ENCODE measurements at regions not wholly inside any gene's neighbourhood (a gene's known extent, or its start where the extent isn't known, plus 50 kb on each side); places are given as distances from the start of the nearest gene placed in this dataset.

DNA sequence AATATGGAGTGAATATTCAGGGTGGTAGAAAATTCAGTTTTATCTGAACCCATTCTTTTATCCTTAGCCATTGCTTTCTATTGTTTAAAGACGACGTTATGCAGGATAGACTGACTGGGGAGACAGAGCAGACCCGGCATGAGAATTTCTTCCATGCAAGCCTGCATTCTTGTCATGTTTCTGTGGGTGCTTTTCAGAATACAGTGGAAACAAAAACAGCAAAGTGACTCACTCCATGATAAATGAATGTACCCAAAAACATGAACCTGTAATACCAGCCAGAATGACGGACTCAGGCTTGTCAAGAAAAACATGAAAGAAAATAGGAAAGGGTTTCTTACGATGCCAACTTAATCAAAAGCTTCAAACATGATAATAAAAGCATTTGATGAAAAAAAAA lies 924.0 kb downstream of the EFNB2 start:
- Mint-ChIP-seq H3K27ac (0 out of 2 replicates have a peak overlapping the region, but pooled peaks have one; percentile 32), H3K4me3 (no peak overlapping the region), H3K4me1 (peaks cover 30% of the 10 kb centered on the region), H3K27me3 (ENCODE audit: insufficient read depth, low read depth, poor library complexity) (peaks cover 2% of the 10 kb centered on the region), H3K36me3 (ENCODE audit: low read depth) (no peaks in the 10 kb centered on the region), H3K9me3 (no peaks in the 10 kb centered on the region)
- H4K20me1 ChIP-seq (replicated peaks; ENCODE audit: insufficient read depth): no peaks in the 10 kb centered on the region
- no peaks in the 10 kb centered on the region for H3K36me3 ChIP-seq (ENCODE audit: insufficient read depth)
- no peaks in the 10 kb centered on the region for H3K9me2 ChIP-seq (ENCODE audit: insufficient read depth)
- no peak overlapping the region for H3K4me3 ChIP-seq
- H3K27me3 ChIP-seq (ENCODE audit: insufficient read depth): no peaks in the 10 kb centered on the region
- H3K4me2 ChIP-seq: no peak overlapping the region
- H3K4me1 ChIP-seq (ENCODE audit: insufficient read depth): peaks cover 15% of the 10 kb centered on the region
- ATAC-seq: peak; percentile 86
- no peaks in the 10 kb centered on the region for H3F3A ChIP-seq (replicated peaks; ENCODE audit: low read depth)
- H3K27ac ChIP-seq (ENCODE audit: low read depth): no peak overlapping the region
- peak; percentile 62 for DNase-seq (ENCODE audit: low spot score)
- no peak overlapping the region for H2AFZ ChIP-seq
- H3K79me2 ChIP-seq (replicated peaks; ENCODE audit: insufficient read depth): no peaks in the 10 kb centered on the region
- TF ChIP-seq EZH2 (IDR thresholded peaks at IDR 0.05; ENCODE audit: low read depth, unreplicated experiment) (no peak), STAT1 (IDR thresholded peaks at IDR 0.05; ENCODE audit: unreplicated experiment) (no peak), POLR2AphosphoS5 (IDR thresholded peaks at IDR 0.05; ENCODE audit: low read depth) (no peak), ZNF114 (CRISPR knock-in tag; IDR thresholded peaks at IDR 0.05) (no peak), EZH2phosphoT487 (IDR thresholded peaks at IDR 0.05; ENCODE audit: unreplicated experiment) (no peak), ZNF331 (CRISPR knock-in tag; IDR thresholded peaks at IDR 0.05; ENCODE audit: low read depth) (no peak), ZNF462 (CRISPR knock-in tag; IDR thresholded peaks at IDR 0.05) (no peak), JUNB (IDR thresholded peaks at IDR 0.05; ENCODE audit: unreplicated experiment) (no peak), NANOG (IDR thresholded peaks at IDR 0.05; ENCODE audit: borderline replicate concordance) (no peak), CREB1 (CRISPR knock-in tag; IDR thresholded peaks at IDR 0.05; ENCODE audit: low read depth) (no peak), CTCF (conservative IDR thresholded peaks at IDR 0.05; ENCODE audit: low read depth in 2 of 2) (no peak)
- TF ChIP-seq, protein P1, sequence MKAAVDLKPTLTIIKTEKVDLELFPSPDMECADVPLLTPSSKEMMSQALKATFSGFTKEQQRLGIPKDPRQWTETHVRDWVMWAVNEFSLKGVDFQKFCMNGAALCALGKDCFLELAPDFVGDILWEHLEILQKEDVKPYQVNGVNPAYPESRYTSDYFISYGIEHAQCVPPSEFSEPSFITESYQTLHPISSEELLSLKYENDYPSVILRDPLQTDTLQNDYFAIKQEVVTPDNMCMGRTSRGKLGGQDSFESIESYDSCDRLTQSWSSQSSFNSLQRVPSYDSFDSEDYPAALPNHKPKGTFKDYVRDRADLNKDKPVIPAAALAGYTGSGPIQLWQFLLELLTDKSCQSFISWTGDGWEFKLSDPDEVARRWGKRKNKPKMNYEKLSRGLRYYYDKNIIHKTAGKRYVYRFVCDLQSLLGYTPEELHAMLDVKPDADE (IDR thresholded peaks at IDR 0.05): no peak
- TF ChIP-seq, protein P2, sequence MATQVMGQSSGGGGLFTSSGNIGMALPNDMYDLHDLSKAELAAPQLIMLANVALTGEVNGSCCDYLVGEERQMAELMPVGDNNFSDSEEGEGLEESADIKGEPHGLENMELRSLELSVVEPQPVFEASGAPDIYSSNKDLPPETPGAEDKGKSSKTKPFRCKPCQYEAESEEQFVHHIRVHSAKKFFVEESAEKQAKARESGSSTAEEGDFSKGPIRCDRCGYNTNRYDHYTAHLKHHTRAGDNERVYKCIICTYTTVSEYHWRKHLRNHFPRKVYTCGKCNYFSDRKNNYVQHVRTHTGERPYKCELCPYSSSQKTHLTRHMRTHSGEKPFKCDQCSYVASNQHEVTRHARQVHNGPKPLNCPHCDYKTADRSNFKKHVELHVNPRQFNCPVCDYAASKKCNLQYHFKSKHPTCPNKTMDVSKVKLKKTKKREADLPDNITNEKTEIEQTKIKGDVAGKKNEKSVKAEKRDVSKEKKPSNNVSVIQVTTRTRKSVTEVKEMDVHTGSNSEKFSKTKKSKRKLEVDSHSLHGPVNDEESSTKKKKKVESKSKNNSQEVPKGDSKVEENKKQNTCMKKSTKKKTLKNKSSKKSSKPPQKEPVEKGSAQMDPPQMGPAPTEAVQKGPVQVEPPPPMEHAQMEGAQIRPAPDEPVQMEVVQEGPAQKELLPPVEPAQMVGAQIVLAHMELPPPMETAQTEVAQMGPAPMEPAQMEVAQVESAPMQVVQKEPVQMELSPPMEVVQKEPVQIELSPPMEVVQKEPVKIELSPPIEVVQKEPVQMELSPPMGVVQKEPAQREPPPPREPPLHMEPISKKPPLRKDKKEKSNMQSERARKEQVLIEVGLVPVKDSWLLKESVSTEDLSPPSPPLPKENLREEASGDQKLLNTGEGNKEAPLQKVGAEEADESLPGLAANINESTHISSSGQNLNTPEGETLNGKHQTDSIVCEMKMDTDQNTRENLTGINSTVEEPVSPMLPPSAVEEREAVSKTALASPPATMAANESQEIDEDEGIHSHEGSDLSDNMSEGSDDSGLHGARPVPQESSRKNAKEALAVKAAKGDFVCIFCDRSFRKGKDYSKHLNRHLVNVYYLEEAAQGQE (IDR thresholded peaks at IDR 0.05; ENCODE audit: unreplicated experiment): no peak

Measured in GM23338 (cell line).